Head of caudate nucleus (tissue), 42 donors: ENCODE measurements at regions not wholly inside any gene's neighbourhood (a gene's known extent, or its start where the extent isn't known, plus 50 kb on each side); places are given as distances from the start of the nearest gene placed in this dataset.
"Not testable (repeated sequence)": the region's sequence is repeated elsewhere in the genome, so short reads cannot be mapped to it uniquely, and the experiment has no call there.

ENCODE experiments used
- DNase-seq, 42 donors: peaks; one replicate each; pipeline versions ENCODE4 v3.0.0 to v3.0.0-alpha.2; 2020 to 2021; ENCODE audit warnings: mixed read lengths in 7 of 42
- intact Hi-C: fragments of 100-400 bp; cut with DNase I; formaldehyde crosslinking; loops from one replicate; pipeline ENCODE4 v1.15.0; 2022

GRCh38 chr2:209097168-209097567, 326.7 kb upstream of the MAP2 start:
- intact Hi-C loops = no loop called here
- DNase-seq = no peak

- intact Hi-C loops = no loop called here
- DNase-seq = no peak
Measured at GRCh38 chr2:209102319-209102718, 321.5 kb upstream of the MAP2 start.

DNA sequence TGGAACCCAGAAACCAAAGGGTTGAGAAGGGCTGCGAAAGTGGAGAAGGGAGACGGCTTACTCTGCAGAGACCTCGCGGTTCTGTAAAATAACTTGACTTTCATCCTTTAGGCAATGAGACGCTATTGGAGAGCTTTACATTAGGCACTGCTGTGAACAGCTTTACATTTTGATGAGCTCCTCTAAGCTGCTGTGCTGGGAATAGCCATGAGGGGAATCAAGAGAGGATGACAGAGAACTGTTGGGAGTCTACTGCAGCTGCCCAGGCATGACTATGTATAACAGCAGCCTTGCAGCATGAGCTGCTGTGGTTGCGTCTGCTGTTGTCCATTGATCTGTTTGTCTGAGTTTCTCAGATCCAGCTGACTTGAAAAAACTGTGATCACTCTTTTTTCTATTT, 310.8 kb upstream of the MAP2 start:
- no peak for DNase-seq
- intact Hi-C loops = no loop called here

- intact Hi-C loops = no loop called here
- no peak for DNase-seq
Measured at GRCh38 chr2:209114588-209115240, 309.1 kb upstream of the MAP2 start.

- intact Hi-C loops = no loop called here
- DNase-seq = no peak
Measured at GRCh38 chr2:209121691-209122090, 302.2 kb upstream of the MAP2 start.

DNA sequence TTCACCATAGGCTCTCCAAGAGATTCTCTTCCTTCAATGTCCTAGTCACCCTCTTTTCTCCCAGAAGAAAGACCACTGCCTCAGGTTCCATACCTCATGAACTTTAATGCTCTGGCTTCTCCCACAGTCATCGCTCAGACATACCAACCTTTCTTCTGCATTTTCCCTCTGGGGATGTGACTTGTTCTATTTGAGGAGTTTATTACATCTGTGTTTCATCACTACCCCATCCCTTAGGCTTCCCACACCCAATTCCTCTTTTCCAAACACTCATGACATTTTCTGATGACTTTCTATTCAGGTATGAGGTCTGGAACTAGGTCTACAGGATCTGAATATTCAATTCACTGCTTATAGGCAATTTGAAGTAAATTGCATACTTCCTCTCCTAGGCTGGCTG, 298.6 kb upstream of the MAP2 start:
- intact Hi-C loops = no loop called here
- no peak for DNase-seq

- intact Hi-C loops = no loop called here
- no peak for DNase-seq
Measured at GRCh38 chr2:209138079-209138478, 285.8 kb upstream of the MAP2 start.

DNA sequence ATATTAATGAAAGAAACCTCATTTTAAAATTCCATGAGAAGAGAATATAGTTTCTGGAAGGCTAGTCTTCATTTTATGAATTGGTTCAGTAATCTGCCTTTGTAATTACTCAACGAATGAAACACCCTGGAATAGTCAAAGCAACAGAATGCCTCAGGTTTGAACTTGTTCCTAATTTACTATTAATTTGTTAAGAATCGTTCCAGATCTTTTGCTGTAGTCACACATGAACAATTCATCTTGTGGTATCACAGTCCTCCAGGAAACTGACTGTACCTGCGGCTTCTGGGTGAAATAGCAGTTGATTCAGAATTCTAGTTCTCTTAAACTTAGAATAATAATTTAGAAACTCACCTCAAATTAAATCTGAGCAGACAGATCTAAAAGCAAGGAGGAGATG, 282.7 kb upstream of the MAP2 start:
- DNase-seq = no peak
- intact Hi-C loops = no loop called here

- DNase-seq = no peak
- intact Hi-C loops = no loop called here
Measured at GRCh38 chr2:209141818-209142217, 282.0 kb upstream of the MAP2 start.

DNA sequence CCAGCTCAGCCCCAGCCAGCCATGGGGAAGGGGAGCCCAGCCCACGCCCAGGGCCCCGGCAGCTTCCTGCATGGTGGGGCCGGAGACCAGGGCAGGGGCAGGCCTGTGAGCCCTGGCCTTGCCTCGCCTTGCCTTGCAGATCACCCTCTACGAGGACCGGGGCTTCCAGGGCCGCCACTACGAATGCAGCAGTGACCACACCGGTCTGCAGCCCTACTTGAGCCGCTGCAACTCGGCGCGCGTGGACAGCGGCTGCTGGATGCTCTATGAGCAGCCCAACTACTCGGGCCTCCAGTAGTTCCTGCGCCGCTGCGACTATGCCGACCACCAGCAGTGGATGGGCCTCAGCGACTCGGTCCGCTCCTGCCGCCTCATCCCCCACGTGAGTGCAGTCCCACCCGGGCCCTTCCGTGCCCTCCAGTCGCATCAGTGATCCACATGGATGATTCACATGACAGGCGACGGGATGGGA, 278.6 kb upstream of the MAP2 start:
- intact Hi-C loops, DNase-seq: not testable (repeated sequence)

DNA sequence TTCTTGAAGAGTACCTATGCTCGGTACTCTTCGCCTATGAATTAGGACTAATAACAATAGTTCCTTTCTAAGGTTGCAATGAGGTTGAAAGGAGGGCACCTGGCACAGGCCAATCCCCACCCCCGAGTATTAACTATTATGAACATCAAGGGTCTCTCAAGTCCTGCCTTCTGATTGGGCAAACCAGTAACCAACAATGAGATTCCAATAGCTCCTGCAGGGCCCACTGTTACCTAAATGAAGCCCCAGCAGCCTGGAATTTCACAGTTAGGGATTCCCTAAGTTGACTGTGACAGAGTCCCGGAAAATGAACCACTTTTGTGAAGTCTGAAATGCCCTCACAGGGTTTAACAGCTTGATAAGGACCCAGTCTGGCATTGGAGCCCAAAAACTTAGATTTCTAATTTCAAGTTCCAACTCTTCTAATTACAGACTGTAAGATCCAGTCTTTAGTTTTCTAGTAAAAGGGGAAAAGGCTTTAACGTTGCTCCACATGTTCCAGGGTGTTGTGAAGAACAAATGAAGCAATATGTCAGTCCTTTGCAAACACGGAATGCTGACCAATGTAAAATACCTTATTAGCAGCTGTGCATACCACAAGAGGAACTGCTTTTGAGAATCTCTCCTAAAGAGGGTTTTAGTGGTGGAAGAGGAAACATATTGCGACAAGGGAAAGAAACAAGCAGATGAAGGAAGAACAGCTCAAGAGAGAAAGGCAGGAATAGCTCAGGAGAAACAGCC, 277.7 kb upstream of the MAP2 start:
- peak in 1 of 42 donors; percentile 2 for DNase-seq
- intact Hi-C loops = no loop called here

DNA sequence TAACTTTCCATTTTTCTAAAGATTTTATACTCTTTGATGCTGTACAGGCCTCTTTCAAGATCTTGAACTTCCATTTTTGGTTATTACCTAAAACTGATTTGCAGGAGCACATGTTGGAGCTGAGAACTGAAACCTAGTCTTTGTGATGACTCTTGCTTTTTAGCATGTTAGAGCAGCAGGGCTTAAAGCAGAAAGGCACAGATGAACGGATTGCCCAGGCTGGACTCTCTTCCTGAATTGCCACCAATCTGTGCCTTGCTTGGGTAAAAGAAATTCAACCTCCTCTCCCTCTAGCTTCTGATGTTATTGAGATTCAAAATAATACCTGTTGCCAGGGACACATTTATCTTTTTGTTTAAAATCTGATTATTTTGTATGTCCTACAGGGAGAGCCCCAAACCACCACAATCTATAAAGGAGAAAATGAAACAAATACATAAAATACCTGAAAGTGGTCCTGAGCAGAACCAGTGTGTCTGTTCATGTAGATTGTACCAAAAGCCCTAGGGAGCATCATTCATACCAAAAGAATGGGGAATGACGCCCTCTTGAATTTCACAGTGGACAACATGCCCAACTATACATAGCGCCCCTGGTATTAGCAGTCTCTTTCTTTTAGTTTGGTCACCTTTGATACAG, 277.0 kb upstream of the MAP2 start:
- intact Hi-C loops = no loop called here
- no peak for DNase-seq

DNA sequence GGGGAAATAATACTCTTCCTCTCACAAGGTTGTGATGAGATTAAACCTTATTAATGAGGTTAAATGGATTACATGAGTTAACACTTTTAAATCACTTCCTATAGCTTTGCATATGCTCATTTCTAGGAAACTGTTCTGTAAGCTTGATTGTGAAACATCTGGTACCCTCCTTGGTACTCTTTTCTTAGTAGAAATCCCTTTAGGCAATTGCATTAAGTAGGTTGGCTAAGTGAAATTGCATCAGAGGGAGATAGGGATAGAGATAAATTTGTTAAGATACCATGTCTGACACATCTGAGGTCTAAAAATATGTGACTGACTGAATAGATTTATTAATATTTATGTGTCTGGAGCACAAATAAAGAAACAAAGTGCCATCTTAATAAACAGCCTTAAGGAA, 275.9 kb upstream of the MAP2 start:
- intact Hi-C loops = no loop called here
- no peak for DNase-seq

- intact Hi-C loops = no loop called here
- no peak for DNase-seq
Measured at GRCh38 chr2:209160800-209161588, 262.9 kb upstream of the MAP2 start.

DNA sequence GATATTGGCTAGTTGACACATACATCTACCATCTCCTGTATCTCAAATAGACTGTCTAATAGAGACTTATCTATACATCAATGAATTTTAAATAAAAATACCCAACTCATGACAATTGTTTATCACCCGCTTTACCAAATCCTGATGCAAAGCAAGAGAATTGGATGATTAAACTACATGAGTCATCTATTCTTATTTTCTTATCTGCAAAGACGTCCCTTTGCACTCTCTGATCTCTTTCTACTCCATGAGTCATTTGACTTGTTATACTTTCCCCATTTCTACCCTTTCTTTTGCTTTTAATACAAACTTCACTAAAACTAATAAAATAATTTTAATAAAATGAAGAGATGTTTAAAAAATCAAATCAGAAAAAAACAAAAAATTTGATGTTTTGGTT, 261.7 kb upstream of the MAP2 start:
- no peak for DNase-seq
- intact Hi-C loops = no loop called here

- DNase-seq = no peak
- intact Hi-C loops = no loop called here
Measured at GRCh38 chr2:209181984-209182383, 241.9 kb upstream of the MAP2 start.

DNA sequence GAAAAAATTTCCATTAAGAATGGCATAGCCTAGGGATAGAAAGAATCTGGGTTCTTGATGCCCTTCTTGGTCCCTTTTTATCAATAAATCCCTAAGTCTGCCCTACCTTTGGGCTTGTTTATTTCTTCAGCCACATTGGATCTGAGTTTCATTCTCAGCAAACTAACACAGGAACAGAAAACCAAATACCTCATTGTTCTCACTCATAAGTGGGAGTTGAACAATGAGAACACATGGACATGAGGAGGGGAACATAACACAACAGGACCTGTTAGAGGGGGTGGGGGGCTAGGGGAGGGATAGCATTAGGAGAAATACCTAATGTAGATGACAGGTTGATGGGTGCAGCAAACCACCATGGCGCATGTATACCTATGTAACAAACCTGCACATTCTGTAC, 237.0 kb upstream of the MAP2 start:
- intact Hi-C loops, DNase-seq: not testable (repeated sequence)

DNA sequence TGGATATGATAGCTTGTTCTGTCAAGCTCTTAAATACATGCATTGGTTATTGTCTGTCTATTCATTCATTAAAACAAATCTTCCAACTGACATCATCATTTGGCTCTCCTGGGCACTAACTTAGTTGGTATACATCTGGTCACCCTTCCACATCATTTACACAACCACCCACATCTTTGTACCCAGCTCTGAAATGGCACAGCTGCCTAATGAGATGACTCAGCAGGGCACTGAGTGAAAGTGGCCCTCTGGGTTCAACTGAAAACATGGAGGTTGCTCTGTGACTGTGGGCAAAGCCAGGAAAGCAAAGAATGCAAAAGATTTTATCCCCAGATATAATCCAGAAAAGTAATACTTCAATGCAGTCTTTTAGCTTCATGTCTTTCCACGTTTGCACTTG, 234.0 kb upstream of the MAP2 start:
- intact Hi-C loops = no loop called here
- DNase-seq = no peak

DNA sequence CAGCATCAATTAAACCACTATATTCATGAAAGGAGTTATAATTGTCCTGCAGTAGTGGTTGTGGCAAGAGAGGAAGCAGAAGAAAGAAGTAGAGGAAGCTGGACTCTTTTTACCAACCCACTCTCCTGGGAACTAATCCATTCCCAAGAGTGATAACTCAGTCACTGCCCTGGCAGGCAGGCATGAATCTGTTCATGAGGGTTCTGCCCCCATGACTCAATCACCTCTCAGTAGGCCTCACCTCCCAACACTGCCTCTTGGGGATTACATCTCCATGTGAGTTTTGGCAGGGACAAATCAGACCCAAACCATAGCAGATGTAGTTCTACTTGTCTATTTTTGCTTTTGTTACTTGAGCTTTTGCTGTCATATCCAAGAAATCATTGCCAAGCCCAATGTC, 232.7 kb upstream of the MAP2 start:
- intact Hi-C loops = no loop called here
- DNase-seq = no peak

DNA sequence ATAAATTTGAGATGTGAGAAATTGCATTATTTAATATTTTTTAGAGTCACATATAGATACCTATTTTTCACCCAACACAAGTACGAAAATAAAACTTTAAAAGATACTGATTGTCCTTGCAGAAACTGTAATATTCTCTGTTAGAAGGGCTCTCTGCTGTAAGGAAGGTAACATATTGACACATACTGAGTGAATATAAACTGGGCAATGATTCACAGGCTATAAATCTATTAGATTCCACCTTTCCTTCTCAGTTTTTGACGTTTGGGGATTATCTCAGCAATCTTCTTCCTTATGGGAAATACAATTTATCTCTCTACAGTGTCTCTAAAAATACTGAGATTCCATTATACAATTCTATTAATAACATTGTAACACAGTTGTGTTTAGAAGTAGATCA, 229.1 kb upstream of the MAP2 start:
- intact Hi-C loops = no loop called here

More for the DNA sequence above, 229.1 kb upstream of the MAP2 start:
- no peak for DNase-seq
